ENCODE measurements at regions not wholly inside any gene's neighbourhood (a gene's known extent, or its start where the extent isn't known, plus 50 kb on each side); places are given as distances from the start of the nearest gene placed in this dataset.

GRCh38 chr7:17446340-17446739, 147.9 kb downstream of the AHR start:
- H3K27me3 Mint-ChIP-seq (ENCODE audit: low read depth in 3 of 3), result peaks cover 0 to 4% (median 0%) of the 10 kb centered on the region in 3 donors
- Histone ChIP-seq H3K9me3 (replicated peaks in 1 of 2; ENCODE audit: control insufficient read depth in 1 of 2, insufficient read depth in 1 of 2, low read length in 2 of 2) (peaks cover 11 to 14% of the 10 kb centered on the region in 2 donors), H3K79me2 (ENCODE audit: insufficient read depth, low read length) (no peaks in the 10 kb centered on the region), H3K4me3 (replicated peaks in 1 of 3; ENCODE audit: low read depth in 2 of 3, low read length in 3 of 3) (no peak overlapping the region), H3K27ac (ENCODE audit: low read depth in 1 of 2, low read length in 2 of 2) (no peak overlapping the region), H4K20me1 (ENCODE audit: insufficient read depth, low read length) (no peaks in the 10 kb centered on the region), H3K27me3 (ENCODE audit: control insufficient read depth in 2 of 2, insufficient read depth in 2 of 2, low read length in 2 of 2) (no peaks in the 10 kb centered on the region), H3K4me2 (replicated peaks; ENCODE audit: extremely low read depth, low read length, poor library complexity, severe bottlenecking) (no peak overlapping the region), H3K36me3 (replicated peaks in 1 of 2; ENCODE audit: control insufficient read depth in 1 of 2, insufficient read depth in 2 of 2, low read length in 2 of 2) (no peaks in the 10 kb centered on the region), H3K9ac (ENCODE audit: insufficient read depth, low read length, poor library complexity, severe bottlenecking) (no peak overlapping the region), H3K4me1 (ENCODE audit: control insufficient read depth in 1 of 2, insufficient read depth in 2 of 2, low read length in 2 of 2) (no peaks in the 10 kb centered on the region), H2AFZ (ENCODE audit: insufficient read depth, low read depth, low read length, poor library complexity, severe bottlenecking) (no peak overlapping the region)
- H3K36me3 Mint-ChIP-seq, result peaks cover 0 to 2% of the 10 kb centered on the region in 2 donors
- H3K4me3 Mint-ChIP-seq, result no peak overlapping the region
- TF ChIP-seq CTCF (IDR thresholded peaks at IDR 0.05), result no peak
- intact Hi-C loops (cut with micrococcal nuclease), result no loop called here
- no peaks in the 10 kb centered on the region for H3K4me1 Mint-ChIP-seq
- no peak overlapping the region for H3K27ac Mint-ChIP-seq
- WGBS (ENCODE audit: insufficient coverage), result 91% methylated on average over 4 of the region's 4 CpGs
- H3K9me3 Mint-ChIP-seq, result peaks cover 12 to 37% (median 27%) of the 10 kb centered on the region in 7 donors
- no peak for DNase-seq

GRCh38 chr7:17447728-17448478, 149.5 kb downstream of the AHR start:
- no peak overlapping the region for H3K4me2 ChIP-seq (replicated peaks; ENCODE audit: extremely low read depth, low read length, poor library complexity, severe bottlenecking)
- Mint-ChIP-seq H3K36me3 (peaks cover 0 to 2% of the 10 kb centered on the region in 2 donors), H3K4me3 (no peak overlapping the region), H3K27ac (no peak overlapping the region), H3K27me3 (ENCODE audit: low read depth in 3 of 3) (peaks cover 0 to 4% (median 0%) of the 10 kb centered on the region in 3 donors), H3K9me3 (peaks cover 12 to 36% (median 27%) of the 10 kb centered on the region in 7 donors), H3K4me1 (no peaks in the 10 kb centered on the region)
- no peaks in the 10 kb centered on the region for H3K36me3 ChIP-seq (replicated peaks in 1 of 2; ENCODE audit: control insufficient read depth in 1 of 2, insufficient read depth in 2 of 2, low read length in 2 of 2)
- H3K4me1 ChIP-seq (ENCODE audit: control insufficient read depth in 1 of 2, insufficient read depth in 2 of 2, low read length in 2 of 2), result no peaks in the 10 kb centered on the region
- no peaks in the 10 kb centered on the region for H4K20me1 ChIP-seq (ENCODE audit: insufficient read depth, low read length)
- intact Hi-C loops (cut with micrococcal nuclease), result no loop called here
- DNase-seq, result no peak
- no peak overlapping the region for H2AFZ ChIP-seq (ENCODE audit: insufficient read depth, low read depth, low read length, poor library complexity, severe bottlenecking)
- H3K9me3 ChIP-seq (replicated peaks in 1 of 2; ENCODE audit: control insufficient read depth in 1 of 2, insufficient read depth in 1 of 2, low read length in 2 of 2), result peaks cover 11 to 14% of the 10 kb centered on the region in 2 donors
- no CpG with 5 or more reads among the region's 1 CpG for WGBS (ENCODE audit: insufficient coverage)
- no peak overlapping the region for H3K9ac ChIP-seq (ENCODE audit: insufficient read depth, low read length, poor library complexity, severe bottlenecking)
- no peaks in the 10 kb centered on the region for H3K27me3 ChIP-seq (ENCODE audit: control insufficient read depth in 2 of 2, insufficient read depth in 2 of 2, low read length in 2 of 2)
- no peaks in the 10 kb centered on the region for H3K79me2 ChIP-seq (ENCODE audit: insufficient read depth, low read length)
- TF ChIP-seq CTCF (IDR thresholded peaks at IDR 0.05), result no peak
- no peak overlapping the region for H3K4me3 ChIP-seq (replicated peaks in 1 of 3; ENCODE audit: low read depth in 2 of 3, low read length in 3 of 3)
- no peak overlapping the region for H3K27ac ChIP-seq (ENCODE audit: low read depth in 1 of 2, low read length in 2 of 2)

All from CD14-positive monocyte (primary cell).